ENCODE measurements at regions not wholly inside any gene's neighbourhood (a gene's known extent, or its start where the extent isn't known, plus 50 kb on each side); places are given as distances from the start of the nearest gene placed in this dataset.

DNA sequence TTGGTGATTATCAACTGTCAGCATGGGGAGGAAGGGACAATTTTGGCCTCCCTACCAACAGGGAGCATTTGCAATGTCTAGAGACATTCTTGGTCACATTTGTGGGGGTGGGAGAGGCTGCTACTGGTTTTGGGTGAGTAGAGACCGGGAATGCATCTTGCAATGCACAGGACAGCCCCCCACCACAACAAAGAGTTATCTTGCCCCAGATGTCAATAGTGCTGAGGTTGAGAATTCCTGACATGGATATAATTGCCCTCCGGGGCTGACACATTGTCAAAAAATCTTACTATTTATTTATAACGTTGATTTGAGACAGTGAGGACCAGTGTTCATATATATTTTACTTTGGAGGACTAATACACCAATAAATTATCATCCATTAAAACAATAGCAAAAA is 316.1 kb downstream of the PSAT1 start:
- Histone ChIP-seq H3K27me3 (no peaks in the 10 kb centered on the region), H3K4me1 (no peaks in the 10 kb centered on the region), H3K27ac (no peak overlapping the region), H3K4me3 (no peak overlapping the region), H3K36me3 (no peaks in the 10 kb centered on the region), H3K9me3 (no peaks in the 10 kb centered on the region)
- ATAC-seq = no peak
- intact Hi-C loops (cut with DNase I) = no loop called here
- TF ChIP-seq, protein P1, sequence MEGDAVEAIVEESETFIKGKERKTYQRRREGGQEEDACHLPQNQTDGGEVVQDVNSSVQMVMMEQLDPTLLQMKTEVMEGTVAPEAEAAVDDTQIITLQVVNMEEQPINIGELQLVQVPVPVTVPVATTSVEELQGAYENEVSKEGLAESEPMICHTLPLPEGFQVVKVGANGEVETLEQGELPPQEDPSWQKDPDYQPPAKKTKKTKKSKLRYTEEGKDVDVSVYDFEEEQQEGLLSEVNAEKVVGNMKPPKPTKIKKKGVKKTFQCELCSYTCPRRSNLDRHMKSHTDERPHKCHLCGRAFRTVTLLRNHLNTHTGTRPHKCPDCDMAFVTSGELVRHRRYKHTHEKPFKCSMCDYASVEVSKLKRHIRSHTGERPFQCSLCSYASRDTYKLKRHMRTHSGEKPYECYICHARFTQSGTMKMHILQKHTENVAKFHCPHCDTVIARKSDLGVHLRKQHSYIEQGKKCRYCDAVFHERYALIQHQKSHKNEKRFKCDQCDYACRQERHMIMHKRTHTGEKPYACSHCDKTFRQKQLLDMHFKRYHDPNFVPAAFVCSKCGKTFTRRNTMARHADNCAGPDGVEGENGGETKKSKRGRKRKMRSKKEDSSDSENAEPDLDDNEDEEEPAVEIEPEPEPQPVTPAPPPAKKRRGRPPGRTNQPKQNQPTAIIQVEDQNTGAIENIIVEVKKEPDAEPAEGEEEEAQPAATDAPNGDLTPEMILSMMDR (IDR thresholded peaks at IDR 0.05) = no peak
- DNase-seq = no peak

DNA sequence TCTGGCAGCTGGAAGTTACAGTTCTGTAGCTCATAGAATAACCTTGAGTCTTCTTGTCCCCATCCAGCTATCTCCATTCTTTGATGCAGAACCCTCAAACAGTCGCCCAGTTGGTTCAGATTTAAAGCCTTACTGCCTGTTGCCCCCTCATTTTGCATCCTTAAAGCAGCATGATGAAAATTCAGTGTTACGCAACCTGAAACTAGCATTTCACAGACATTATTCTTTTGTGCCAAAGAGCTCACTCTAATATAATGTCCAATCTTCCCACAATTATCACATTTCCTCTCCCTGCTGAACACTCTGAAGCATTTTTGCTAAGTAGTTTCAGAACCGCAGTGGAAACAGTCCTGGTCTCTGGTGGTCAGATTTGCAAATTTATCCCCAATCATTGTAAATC is 318.0 kb downstream of the PSAT1 start:
- Histone ChIP-seq H3K4me1 (no peaks in the 10 kb centered on the region), H3K27ac (no peak overlapping the region), H3K27me3 (no peaks in the 10 kb centered on the region), H3K9me3 (no peaks in the 10 kb centered on the region), H3K36me3 (no peaks in the 10 kb centered on the region), H3K4me3 (no peak overlapping the region)
- TF ChIP-seq, protein P1 (IDR thresholded peaks at IDR 0.05) = no peak
- DNase-seq (no peak), ATAC-seq (no peak)
- intact Hi-C loops (cut with DNase I) = no loop called here

- DNase-seq (no peak), ATAC-seq (no peak)
- no peaks in the 10 kb centered on the region for H3K36me3 ChIP-seq
- H3K27me3 ChIP-seq = no peaks in the 10 kb centered on the region
- H3K27ac ChIP-seq = no peak overlapping the region
- no peaks in the 10 kb centered on the region for H3K9me3 ChIP-seq
- no peaks in the 10 kb centered on the region for H3K4me1 ChIP-seq
- TF ChIP-seq, protein P1 (IDR thresholded peaks at IDR 0.05) = no peak
- intact Hi-C loops (cut with DNase I) = no loop called here
- no peak overlapping the region for H3K4me3 ChIP-seq
Observed at GRCh38 chr9:78615372-78615771, 318.4 kb downstream of the PSAT1 start.

DNA sequence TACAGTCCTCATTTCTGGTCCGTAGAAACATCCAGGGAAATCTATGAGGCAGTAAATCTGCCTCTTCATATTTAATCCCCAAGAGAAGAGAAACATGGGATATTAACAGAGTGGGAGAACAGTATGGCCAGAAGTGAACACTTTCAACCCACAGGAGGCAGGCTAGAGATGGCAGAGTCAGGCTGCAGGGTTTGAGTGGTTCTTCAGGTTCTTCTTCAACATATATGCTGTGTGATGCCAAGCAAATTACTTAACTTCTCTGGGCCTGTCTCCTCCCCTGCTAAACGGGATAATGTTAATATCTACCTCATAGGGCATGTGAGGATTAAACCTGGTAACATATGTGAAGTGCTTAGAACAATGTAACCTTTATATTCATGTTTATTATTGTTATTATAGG is 321.8 kb downstream of the PSAT1 start:
- TF ChIP-seq, protein P1 (IDR thresholded peaks at IDR 0.05) = no peak
- intact Hi-C loops (cut with DNase I) = no loop called here
- no peaks in the 10 kb centered on the region for H3K9me3 ChIP-seq
- no peak for DNase-seq
- no peak overlapping the region for H3K27ac ChIP-seq
- ATAC-seq = no peak
- no peaks in the 10 kb centered on the region for H3K36me3 ChIP-seq
- H3K4me3 ChIP-seq = no peak overlapping the region
- no peaks in the 10 kb centered on the region for H3K4me1 ChIP-seq
- no peaks in the 10 kb centered on the region for H3K27me3 ChIP-seq

GRCh38 chr9:78620303-78620702 is 323.4 kb downstream of the PSAT1 start:
- H3K36me3 ChIP-seq = no peaks in the 10 kb centered on the region
- TF ChIP-seq, protein P1 (IDR thresholded peaks at IDR 0.05) = no peak
- no peak for ATAC-seq
- intact Hi-C loops (cut with DNase I) = no loop called here
- H3K4me3 ChIP-seq = no peak overlapping the region
- DNase-seq = no peak
- no peak overlapping the region for H3K27ac ChIP-seq
- H3K27me3 ChIP-seq = no peaks in the 10 kb centered on the region
- H3K9me3 ChIP-seq = no peaks in the 10 kb centered on the region
- no peaks in the 10 kb centered on the region for H3K4me1 ChIP-seq

DNA sequence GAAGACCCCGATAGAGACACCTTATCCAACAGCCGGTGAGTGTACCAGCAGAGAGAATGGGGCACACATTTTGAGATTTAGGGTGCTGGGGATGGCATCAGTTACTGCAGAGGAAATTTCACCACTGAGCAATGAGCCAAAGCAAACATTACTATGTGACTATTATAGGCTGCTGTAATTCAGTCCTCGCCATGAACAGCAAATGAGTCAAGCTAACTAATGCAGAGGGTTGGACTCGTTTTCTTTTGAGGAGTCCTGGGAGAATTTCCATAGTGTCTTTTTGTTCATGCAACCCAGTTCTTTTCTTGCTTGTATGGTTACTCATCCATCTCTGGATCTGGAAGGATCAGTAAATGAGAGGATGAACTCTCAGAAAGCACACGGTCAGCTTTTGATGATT is 323.8 kb downstream of the PSAT1 start:
- H3K27ac ChIP-seq = no peak overlapping the region
- H3K9me3 ChIP-seq = no peaks in the 10 kb centered on the region
- no peak for DNase-seq
- no peaks in the 10 kb centered on the region for H3K36me3 ChIP-seq
- no peak for ATAC-seq
- H3K4me3 ChIP-seq = no peak overlapping the region
- H3K4me1 ChIP-seq = no peaks in the 10 kb centered on the region
- no peaks in the 10 kb centered on the region for H3K27me3 ChIP-seq
- intact Hi-C loops (cut with DNase I) = no loop called here
- TF ChIP-seq, protein P1 (IDR thresholded peaks at IDR 0.05) = no peak

Measured in upper lobe of right lung (tissue), 1 donor.